HG03066 (cell line): ENCODE measurements at regions not wholly inside any gene's neighbourhood (a gene's known extent, or its start where the extent isn't known, plus 50 kb on each side); places are given as distances from the start of the nearest gene placed in this dataset.

Source experiments
- ATAC-seq: cut with Tn5 transposase; IDR thresholded peaks from one replicate; pipeline ENCODE4 v1.9.1; 2021; ENCODE audit warnings: low read depth; ENCODE audit not compliant: unreplicated experiment

- ATAC-seq: no peak
Measured at GRCh38 chr14:98593361-98593761, 678.6 kb downstream of the BCL11B start.

GRCh38 chr14:98594156-98594555 is 677.8 kb downstream of the BCL11B start:
- no peak for ATAC-seq

- ATAC-seq: no peak
Measured at GRCh38 chr14:98598576-98598975, 673.4 kb downstream of the BCL11B start.

- no peak for ATAC-seq
Measured at GRCh38 chr14:98599082-98599481, 672.9 kb downstream of the BCL11B start.

- no peak for ATAC-seq
Measured at GRCh38 chr14:98602983-98603382, 669.0 kb downstream of the BCL11B start.

GRCh38 chr14:98605043-98605442 is 667.0 kb downstream of the BCL11B start:
- no peak for ATAC-seq

- no peak for ATAC-seq
Measured at GRCh38 chr14:98606041-98606640, 665.9 kb downstream of the BCL11B start.

GRCh38 chr14:98606816-98607215 is 665.2 kb downstream of the BCL11B start:
- ATAC-seq: no peak

- no peak for ATAC-seq
Measured at GRCh38 chr14:98607341-98607910, 664.6 kb downstream of the BCL11B start.

GRCh38 chr14:98608071-98609060 is 663.6 kb downstream of the BCL11B start:
- no peak for ATAC-seq

GRCh38 chr14:98612434-98613200 is 659.4 kb downstream of the BCL11B start:
- ATAC-seq: no peak

- ATAC-seq: no peak
Measured at GRCh38 chr14:98614741-98615140, 657.3 kb downstream of the BCL11B start.

GRCh38 chr14:98622208-98623051 is 649.6 kb downstream of the BCL11B start:
- ATAC-seq: no peak

GRCh38 chr14:98623788-98624415 is 648.1 kb downstream of the BCL11B start:
- no peak for ATAC-seq

- no peak for ATAC-seq
Measured at GRCh38 chr14:98633380-98633779, 638.6 kb downstream of the BCL11B start.

GRCh38 chr14:98634043-98634820 is 637.8 kb downstream of the BCL11B start:
- no peak for ATAC-seq

GRCh38 chr14:98638366-98638765 is 633.6 kb downstream of the BCL11B start:
- ATAC-seq: no peak

GRCh38 chr14:98647754-98648153 is 624.2 kb downstream of the BCL11B start:
- ATAC-seq: no peak

- ATAC-seq: no peak
Measured at GRCh38 chr14:98651037-98651436, 621.0 kb downstream of the BCL11B start.
